Breast epithelium (tissue), 3 donors: ENCODE measurements at regions not wholly inside any gene's neighbourhood (a gene's known extent, or its start where the extent isn't known, plus 50 kb on each side); places are given as distances from the start of the nearest gene placed in this dataset.

Experiments used
- CTCF ChIP-seq, 3 donors: fragments of 450-650 bp; IDR thresholded peaks; one replicate each; pipeline ENCODE4 v1.5.1; 2016 to 2017; ENCODE audit warnings: antibody characterized with exemption in 3 of 3, mild to moderate bottlenecking in 3 of 3, moderate library complexity in 3 of 3
- POLR2A ChIP-seq: fragments of 450-650 bp; IDR thresholded peaks from one replicate; pipeline ENCODE4 v1.6.1; 2016; ENCODE audit warnings: antibody characterized with exemption, mild to moderate bottlenecking, moderate library complexity
- POLR2AphosphoS5 ChIP-seq, 3 donors: sonication (generic); formaldehyde crosslinking; IDR thresholded peaks; one replicate each; pipeline ENCODE4 v1.6.1; 2017; ENCODE audit warnings: antibody characterized with exemption in 3 of 3

- TF ChIP-seq POLR2A (no peak), CTCF (IDR thresholded peaks at IDR 0.05) (no peak), POLR2AphosphoS5 (IDR thresholded peaks at IDR 0.05) (no peak)
Observed at GRCh38 chr20:10939331-10939941, 265.6 kb upstream of the JAG1 start.
